Keratinocyte (primary cell): ENCODE measurements at regions not wholly inside any gene's neighbourhood (a gene's known extent, or its start where the extent isn't known, plus 50 kb on each side); places are given as distances from the start of the nearest gene placed in this dataset.

ENCODE experiments used
- DNase-seq: peaks from one replicate; pipeline ENCODE4 v3.0.0-alpha.2; 2011; ENCODE audit warnings: low read depth, missing footprints, low spot score
- FAIRE-seq: peaks from 2 replicates; lab custom pipeline; 2011; peaks lifted over from hg19 to GRCh38; lab: Jason Lieb, UNC
- H2AFZ ChIP-seq: 2 replicates; pipeline ENCODE4 v1.6.0; 2012; ENCODE audit warnings: low read length, control low read depth, inconsistent platforms; ENCODE audit not compliant: control insufficient read depth
- H3K27ac ChIP-seq: 2 replicates; pipeline ENCODE4 v1.5.1; 2011; ENCODE audit warnings: low read length; ENCODE audit not compliant: control insufficient read depth, insufficient read depth
- H3K27me3 ChIP-seq: 3 replicates; pipeline ENCODE4 v1.6.0; 2011; ENCODE audit warnings: low read length; ENCODE audit not compliant: control insufficient read depth, insufficient read depth; ENCODE audit errors: extremely low read depth
- H3K36me3 ChIP-seq, 2 experiments: 2 replicates in 1 of 2; 3 replicates in 1 of 2; pipeline ENCODE4 v1.5.1; 2011; ENCODE audit warnings: low read length in 2 of 2, mild to moderate bottlenecking in 1 of 2; ENCODE audit not compliant: control insufficient read depth in 2 of 2, insufficient read depth in 2 of 2; ENCODE audit errors: extremely low read depth in 1 of 2
- H3K4me1 ChIP-seq: 3 replicates; pipeline ENCODE4 v1.5.1; 2011; ENCODE audit warnings: low read length; ENCODE audit not compliant: control insufficient read depth, insufficient read depth; ENCODE audit errors: extremely low read depth
- H3K4me2 ChIP-seq: 3 replicates; pipeline ENCODE4 v1.6.0; 2011; ENCODE audit warnings: low read depth, low read length; ENCODE audit not compliant: control insufficient read depth, insufficient read depth; ENCODE audit errors: extremely low read depth
- H3K4me3 ChIP-seq, 3 experiments: fragments of 200-600 bp in 1 of 3; sonication (generic) in 1 of 3; 2 replicates in 2 of 3; 3 replicates in 1 of 3; pipeline ENCODE4 v1.5.1; 2011 to 2016; ENCODE audit warnings: low read length in 3 of 3, mild to moderate bottlenecking in 3 of 3, control low read depth in 2 of 3, inconsistent platforms in 1 of 3, low read depth in 1 of 3, mixed read lengths in 1 of 3, mixed run types in 1 of 3, moderate library complexity in 1 of 3; ENCODE audit not compliant: control insufficient read depth in 2 of 3, insufficient read depth in 2 of 3; ENCODE audit errors: extremely low read depth in 1 of 3
- H3K79me2 ChIP-seq: 2 replicates; pipeline ENCODE4 v1.6.0; 2012; ENCODE audit warnings: low read length; ENCODE audit not compliant: control insufficient read depth, insufficient read depth
- H3K9ac ChIP-seq: 3 replicates; pipeline ENCODE4 v1.6.0; 2011; ENCODE audit warnings: low read length; ENCODE audit not compliant: control insufficient read depth, insufficient read depth; ENCODE audit errors: extremely low read depth
- H3K9me1 ChIP-seq: 3 replicates; pipeline ENCODE4 v1.6.0; 2011; ENCODE audit warnings: low read length; ENCODE audit not compliant: control insufficient read depth, insufficient read depth; ENCODE audit errors: extremely low read depth
- H3K9me3 ChIP-seq: 2 replicates; pipeline ENCODE4 v1.5.1; 2012; ENCODE audit warnings: low read depth, low read length; ENCODE audit not compliant: control insufficient read depth
- H4K20me1 ChIP-seq: 3 replicates; pipeline ENCODE4 v1.6.0; 2011; ENCODE audit warnings: low read length; ENCODE audit not compliant: control insufficient read depth, insufficient read depth; ENCODE audit errors: extremely low read depth
- EZH2 ChIP-seq: IDR thresholded peaks from one replicate; pipeline ENCODE4 v1.6.1; 2012; ENCODE audit warnings: inconsistent platforms, mild to moderate bottlenecking, low read length, moderate library complexity
- dilution Hi-C: fragments of 300-500 bp; cut with MboI; formaldehyde crosslinking; loops from one replicate; pipeline ENCODE4 v1.7.0; 2020; ENCODE audit warnings: low sequenced_read_pairs; ENCODE audit not compliant: extremely low pct_ligation_motif_present
- TF ChIP-seq, protein P1 (sequence below), 3 experiments: IDR thresholded peaks in 1 of 3; conservative IDR thresholded peaks in 1 of 3; optimal IDR thresholded peaks in 1 of 3; 2 replicates in 2 of 3; 3 replicates in 1 of 3; pipeline versions ENCODE3 to v1.5.1; 2011; ENCODE audit warnings: low read length in 3 of 3, mild to moderate bottlenecking in 3 of 3, moderate library complexity in 2 of 3, control low read depth in 1 of 3, inconsistent platforms in 1 of 3; ENCODE audit not compliant: insufficient read depth in 2 of 3; ENCODE audit errors: extremely low read depth in 1 of 3

DNA sequence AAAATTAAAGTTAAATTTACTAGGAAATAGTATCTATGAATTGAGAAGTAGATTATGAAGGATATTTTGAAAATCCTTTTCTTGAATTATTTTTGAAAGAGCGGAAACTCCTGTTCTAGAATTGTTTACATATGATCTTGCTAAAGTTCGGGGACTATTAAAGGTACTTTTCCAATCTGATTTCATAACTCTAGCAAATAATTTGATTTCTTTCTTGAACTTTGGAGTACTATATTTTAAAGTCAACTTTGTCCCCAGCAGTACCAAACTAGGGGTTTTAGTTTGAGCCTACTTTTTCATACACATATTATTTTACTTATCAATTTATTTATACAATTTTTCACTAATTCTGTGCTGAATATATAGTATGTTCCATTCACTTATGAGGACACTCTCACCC, 364.7 kb downstream of the FSIP2 start:
- Histone ChIP-seq H3K27ac (no peak overlapping the region), H3K27me3 (no peaks in the 10 kb centered on the region), H3K9me1 (no peaks in the 10 kb centered on the region), H3K9ac (no peak overlapping the region), H3K79me2 (no peaks in the 10 kb centered on the region), H2AFZ (no peak overlapping the region), H3K4me2 (no peak overlapping the region), H3K9me3 (no peaks in the 10 kb centered on the region), H3K36me3 (no peaks in the 10 kb centered on the region), H3K4me3 (no peak overlapping the region), H3K4me1 (no peaks in the 10 kb centered on the region), H4K20me1 (no peaks in the 10 kb centered on the region)
- dilution Hi-C loops: no loop called here
- TF ChIP-seq, protein P1, sequence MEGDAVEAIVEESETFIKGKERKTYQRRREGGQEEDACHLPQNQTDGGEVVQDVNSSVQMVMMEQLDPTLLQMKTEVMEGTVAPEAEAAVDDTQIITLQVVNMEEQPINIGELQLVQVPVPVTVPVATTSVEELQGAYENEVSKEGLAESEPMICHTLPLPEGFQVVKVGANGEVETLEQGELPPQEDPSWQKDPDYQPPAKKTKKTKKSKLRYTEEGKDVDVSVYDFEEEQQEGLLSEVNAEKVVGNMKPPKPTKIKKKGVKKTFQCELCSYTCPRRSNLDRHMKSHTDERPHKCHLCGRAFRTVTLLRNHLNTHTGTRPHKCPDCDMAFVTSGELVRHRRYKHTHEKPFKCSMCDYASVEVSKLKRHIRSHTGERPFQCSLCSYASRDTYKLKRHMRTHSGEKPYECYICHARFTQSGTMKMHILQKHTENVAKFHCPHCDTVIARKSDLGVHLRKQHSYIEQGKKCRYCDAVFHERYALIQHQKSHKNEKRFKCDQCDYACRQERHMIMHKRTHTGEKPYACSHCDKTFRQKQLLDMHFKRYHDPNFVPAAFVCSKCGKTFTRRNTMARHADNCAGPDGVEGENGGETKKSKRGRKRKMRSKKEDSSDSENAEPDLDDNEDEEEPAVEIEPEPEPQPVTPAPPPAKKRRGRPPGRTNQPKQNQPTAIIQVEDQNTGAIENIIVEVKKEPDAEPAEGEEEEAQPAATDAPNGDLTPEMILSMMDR (optimal IDR thresholded peaks at IDR 0.05 in 1 of 3, IDR thresholded peaks at IDR 0.05 in 1 of 3, conservative IDR thresholded peaks at IDR 0.05 in 1 of 3; ENCODE audit: extremely low read depth in 1 of 3, insufficient read depth in 2 of 3, low read length in 3 of 3): no peak
- no peak for TF ChIP-seq EZH2
- FAIRE-seq (no peak), DNase-seq (no peak)

DNA sequence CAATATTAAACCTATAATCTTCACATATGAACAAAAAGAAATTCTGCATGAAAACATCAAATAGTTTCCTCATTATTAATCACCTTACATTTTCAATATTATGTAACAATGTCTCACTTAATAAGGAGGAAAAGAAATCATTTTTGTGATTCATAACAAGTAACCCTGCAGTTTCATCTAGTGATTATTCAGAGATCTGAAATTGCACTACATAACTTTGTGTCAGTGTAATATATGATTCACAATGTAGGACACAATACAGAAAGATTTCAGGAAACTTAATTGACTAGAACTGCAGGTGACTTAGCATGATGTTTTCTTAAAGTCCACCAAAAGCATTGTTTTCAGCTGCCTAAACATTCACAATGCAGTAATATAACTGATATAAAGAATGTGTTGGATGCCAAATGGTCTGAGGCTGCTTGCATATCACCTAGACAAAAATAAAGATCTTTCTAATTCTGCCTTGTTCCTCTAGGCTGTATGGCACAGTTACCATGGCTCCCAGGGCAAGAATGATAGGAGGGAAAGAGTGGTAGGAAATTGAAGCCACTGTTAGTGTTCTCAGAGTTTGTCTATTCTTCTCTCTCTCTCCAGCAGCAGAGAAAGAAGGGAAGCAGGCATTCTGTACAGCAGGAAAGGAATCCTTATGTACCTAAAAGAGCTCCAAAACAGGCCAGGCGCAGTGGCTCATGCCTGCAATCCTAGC, 366.6 kb downstream of the FSIP2 start:
- Histone ChIP-seq H4K20me1 (no peaks in the 10 kb centered on the region), H3K9me3 (no peaks in the 10 kb centered on the region), H3K27me3 (no peaks in the 10 kb centered on the region), H2AFZ (no peak overlapping the region), H3K4me1 (no peaks in the 10 kb centered on the region), H3K9ac (no peak overlapping the region), H3K4me2 (no peak overlapping the region), H3K36me3 (no peaks in the 10 kb centered on the region), H3K4me3 (no peak overlapping the region), H3K27ac (no peak overlapping the region), H3K9me1 (no peaks in the 10 kb centered on the region), H3K79me2 (no peaks in the 10 kb centered on the region)
- FAIRE-seq: no peak
- TF ChIP-seq EZH2: no peak
- TF ChIP-seq, protein P1 (optimal IDR thresholded peaks at IDR 0.05 in 1 of 3, IDR thresholded peaks at IDR 0.05 in 1 of 3, conservative IDR thresholded peaks at IDR 0.05 in 1 of 3; ENCODE audit: extremely low read depth in 1 of 3, insufficient read depth in 2 of 3, low read length in 3 of 3): no peak
- DNase-seq: no peak
- dilution Hi-C loops: no loop called here
